Fibroblast of lung (primary cell): ENCODE measurements at regions not wholly inside any gene's neighbourhood (a gene's known extent, or its start where the extent isn't known, plus 50 kb on each side); places are given as distances from the start of the nearest gene placed in this dataset.
"Not testable (repeated sequence)": the region's sequence is repeated elsewhere in the genome, so short reads cannot be mapped to it uniquely, and the experiment has no call there.

Experiments used
- CTCF ChIP-seq, 2 donors: IDR thresholded peaks in 1 of 2; conservative IDR thresholded peaks in 1 of 2; 1 replicate in 1 of 2; 2 replicates in 1 of 2; pipeline ENCODE4 v1.5.1; 2011 to 2012; ENCODE audit warnings: low read length in 2 of 2, control low read depth in 1 of 2, inconsistent platforms in 1 of 2, low read depth in 1 of 2, mild to moderate bottlenecking in 1 of 2
- EZH2 ChIP-seq: IDR thresholded peaks from 2 replicates; pipeline ENCODE4 v1.5.1; 2012; ENCODE audit warnings: low read length, control low read depth, mild to moderate bottlenecking; ENCODE audit errors: missing control alignments

- TF ChIP-seq EZH2; CTCF (conservative IDR thresholded peaks at IDR 0.05 in 1 of 2, IDR thresholded peaks at IDR 0.05 in 1 of 2; ENCODE audit: low read depth in 1 of 2, low read length in 2 of 2): not testable (repeated sequence)
Measured at GRCh38 chr2:87567912-87568311, 180.0 kb upstream of the PLGLB2 start.
